ENCODE measurements at regions not wholly inside any gene's neighbourhood (a gene's known extent, or its start where the extent isn't known, plus 50 kb on each side); places are given as distances from the start of the nearest gene placed in this dataset.

DNA sequence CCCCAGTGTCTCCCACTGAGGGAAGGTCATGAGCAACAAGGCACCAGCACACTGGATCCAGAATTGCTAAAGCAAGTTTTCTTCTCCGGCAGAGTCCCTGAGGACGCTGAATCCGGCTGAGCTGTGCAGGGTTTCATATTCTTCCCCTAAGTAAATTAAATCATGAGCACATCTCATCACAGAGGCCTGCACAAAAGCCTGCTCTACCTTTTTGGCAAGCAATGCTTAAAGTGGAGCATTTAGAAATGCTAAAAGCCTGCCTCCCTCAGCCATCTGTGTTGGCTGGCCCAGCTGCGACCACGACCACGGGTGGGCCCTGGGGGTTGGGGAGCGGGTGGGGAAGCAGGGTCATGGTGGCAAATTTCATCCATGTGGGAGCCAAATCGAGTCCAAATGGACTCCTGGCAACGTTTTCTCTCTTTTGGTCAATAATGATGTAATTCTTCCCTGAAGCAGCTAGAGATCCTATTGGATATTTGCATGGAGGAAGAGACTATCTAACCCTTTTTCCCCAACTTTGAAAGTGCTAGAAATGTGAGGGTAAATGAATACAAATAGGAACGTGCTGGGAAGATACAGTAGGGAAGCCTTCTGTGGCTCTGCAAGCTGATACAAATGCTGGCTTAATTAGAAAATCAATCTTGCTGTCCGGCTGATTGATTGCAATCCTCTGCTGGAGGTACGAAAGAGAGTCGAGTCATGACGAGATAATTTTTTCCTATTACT is 532.8 kb upstream of the TBL1XR1 start:
- DNase-seq, result no peak

DNA sequence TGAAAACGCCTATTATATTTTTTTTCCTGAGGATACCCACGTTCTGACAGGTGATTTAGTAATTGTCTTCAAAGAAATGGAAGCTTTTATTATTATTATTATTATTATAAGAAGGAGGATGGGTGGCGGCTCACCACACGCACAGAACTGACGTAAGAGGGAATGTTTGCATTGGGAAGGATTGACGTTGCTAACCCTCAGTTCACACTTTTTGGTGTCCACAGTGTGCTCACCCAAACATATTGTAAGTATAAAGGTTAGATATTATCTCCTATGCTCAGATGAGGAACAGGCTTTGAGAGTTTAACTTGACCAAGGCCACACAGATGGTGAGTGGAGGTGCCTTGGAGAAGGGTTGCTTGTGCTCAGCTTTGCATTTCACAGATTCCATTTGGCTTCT is 533.5 kb upstream of the TBL1XR1 start:
- no peak for DNase-seq

DNA sequence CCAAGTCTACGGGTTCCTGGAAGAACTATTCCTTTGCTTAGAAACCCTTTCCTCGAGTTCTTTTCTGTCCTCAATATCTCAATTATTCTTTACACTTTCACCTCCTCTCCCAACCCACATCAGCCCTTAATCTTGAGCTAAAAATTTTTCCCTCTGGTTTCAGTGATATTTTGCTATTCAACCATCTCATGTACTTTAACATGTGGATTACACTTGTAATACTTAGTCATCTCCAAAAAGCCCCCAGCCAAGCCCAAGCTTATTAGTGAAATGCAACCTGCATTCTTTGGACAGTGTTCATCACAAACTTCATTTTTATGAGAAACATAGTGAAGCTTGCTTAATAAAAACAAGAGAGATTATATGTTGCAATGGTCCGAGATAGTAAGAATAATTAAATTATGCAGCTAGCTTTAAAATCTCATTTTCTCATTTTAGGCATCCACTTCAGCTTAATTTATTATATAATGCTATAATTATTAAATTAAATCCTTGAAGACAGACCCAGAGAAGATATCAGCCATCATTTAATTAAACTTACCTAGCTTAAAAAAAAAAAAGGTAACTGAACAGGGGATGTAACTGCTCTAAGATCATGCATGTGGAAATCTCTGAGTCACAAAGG is 534.5 kb upstream of the TBL1XR1 start:
- DNase-seq, result no peak

DNA sequence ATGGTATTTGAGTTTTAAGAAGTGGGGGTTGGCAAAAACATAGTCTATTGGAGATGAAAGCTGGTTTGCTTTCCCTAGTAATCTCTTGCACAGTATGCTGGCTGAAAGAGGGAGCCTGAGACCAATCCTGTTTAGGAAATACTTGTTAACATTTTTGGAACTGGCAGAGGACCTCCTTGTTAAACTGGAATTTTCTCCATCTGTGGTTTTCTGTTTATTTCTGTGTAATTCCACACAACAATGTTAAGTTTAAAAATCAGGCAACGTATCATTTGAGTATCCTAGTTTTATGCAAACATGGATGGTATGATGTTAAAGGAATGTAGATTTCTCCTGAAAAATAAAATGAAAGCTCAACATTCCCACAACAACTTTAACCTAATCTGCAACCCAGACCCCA is 536.0 kb upstream of the TBL1XR1 start:
- no peak for DNase-seq

DNA sequence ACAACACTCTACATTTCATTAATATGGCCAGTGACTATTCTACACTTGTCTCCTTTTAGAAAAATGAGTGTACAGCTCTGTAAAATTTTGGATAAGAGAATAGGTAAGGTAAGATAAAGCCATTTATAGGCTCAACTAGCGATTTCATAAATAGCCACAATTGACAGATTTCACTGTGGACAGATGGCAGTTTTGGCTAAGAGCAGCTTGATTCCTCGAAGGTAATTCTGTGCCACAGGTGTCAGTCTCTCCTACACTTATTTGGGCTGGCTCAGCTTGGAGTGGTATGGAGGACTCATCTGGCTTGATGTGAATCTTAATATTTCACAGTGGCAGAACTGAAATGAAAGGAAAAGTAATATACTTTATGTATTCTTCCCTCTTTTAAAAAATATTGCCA is 536.7 kb upstream of the TBL1XR1 start:
- no peak for DNase-seq

DNA sequence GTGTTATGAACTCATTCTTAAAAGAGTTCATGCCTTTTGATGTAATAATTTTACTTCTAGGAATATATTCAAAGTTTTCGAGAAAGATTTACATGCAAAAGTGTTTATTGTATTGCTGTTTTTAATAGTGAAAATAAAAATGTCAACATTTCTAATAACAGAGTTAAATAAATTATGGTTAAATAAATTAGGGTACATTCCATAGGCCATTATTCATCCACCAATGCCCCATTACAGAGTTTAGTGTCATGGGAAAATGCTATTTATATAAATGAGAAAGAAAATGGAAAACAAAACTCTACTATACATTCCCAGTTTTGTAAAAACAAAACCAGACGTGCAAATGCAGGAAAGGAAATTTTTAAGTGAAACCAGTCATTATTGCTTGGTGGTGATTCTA is 538.1 kb upstream of the TBL1XR1 start:
- DNase-seq, result no peak

DNA sequence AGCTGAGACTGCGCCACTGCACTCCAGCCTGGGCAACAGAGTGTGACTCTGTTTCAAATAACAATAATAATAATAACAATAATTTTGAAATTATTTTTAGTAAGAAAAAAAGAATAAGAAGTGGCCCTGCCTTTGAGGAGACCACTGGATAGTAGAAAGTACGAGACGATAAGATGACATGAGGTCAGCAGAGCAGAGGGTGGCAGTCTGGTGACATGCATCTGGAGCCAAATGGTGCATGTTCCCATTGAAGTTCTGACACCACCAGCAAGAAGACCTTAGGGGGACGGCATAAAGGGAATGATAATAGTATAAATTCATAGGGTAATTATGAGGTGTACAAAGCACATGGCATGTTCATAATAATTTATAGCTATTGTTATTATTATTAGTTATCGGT is 542.2 kb upstream of the TBL1XR1 start:
- DNase-seq, result no peak

DNA sequence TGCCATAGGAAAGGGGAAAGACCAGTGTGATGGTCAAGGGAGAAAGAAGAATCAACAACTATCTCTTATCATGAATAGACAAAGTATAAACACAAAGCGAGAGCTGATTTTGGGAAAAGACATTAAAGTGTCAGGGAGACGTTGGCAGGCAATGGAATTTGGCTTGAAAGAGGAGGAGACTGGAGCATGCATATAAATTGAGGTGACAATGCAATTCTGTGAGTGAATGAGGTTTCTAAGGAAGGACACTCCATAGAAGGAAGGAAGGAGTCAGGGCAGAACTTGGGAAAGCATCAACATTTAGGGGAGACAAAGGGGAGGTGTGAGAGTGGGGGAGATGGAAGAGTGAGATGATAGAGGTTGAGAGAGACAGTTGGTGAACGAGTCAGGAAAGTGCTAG is 543.0 kb upstream of the TBL1XR1 start:
- no peak for DNase-seq

DNA sequence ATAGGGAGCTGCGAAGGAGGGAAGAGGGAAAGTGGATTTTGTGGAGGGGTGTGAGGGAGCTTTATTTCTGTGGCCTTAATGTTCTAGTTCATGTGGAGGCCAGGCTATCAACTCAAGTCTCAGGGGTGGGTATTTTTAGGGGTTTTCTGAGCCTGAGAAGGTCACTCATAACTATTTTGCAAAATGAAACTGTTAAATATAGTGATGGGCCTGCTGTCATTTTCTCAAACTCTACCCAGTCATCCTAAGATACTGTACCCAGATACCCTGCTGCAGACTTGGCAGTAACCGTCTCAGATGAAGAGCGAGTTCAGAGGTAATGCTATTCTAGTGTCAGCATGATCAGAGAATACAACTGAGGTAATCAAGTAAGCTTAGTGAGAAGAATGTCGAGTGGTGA is 545.0 kb upstream of the TBL1XR1 start:
- DNase-seq, result no peak

DNA sequence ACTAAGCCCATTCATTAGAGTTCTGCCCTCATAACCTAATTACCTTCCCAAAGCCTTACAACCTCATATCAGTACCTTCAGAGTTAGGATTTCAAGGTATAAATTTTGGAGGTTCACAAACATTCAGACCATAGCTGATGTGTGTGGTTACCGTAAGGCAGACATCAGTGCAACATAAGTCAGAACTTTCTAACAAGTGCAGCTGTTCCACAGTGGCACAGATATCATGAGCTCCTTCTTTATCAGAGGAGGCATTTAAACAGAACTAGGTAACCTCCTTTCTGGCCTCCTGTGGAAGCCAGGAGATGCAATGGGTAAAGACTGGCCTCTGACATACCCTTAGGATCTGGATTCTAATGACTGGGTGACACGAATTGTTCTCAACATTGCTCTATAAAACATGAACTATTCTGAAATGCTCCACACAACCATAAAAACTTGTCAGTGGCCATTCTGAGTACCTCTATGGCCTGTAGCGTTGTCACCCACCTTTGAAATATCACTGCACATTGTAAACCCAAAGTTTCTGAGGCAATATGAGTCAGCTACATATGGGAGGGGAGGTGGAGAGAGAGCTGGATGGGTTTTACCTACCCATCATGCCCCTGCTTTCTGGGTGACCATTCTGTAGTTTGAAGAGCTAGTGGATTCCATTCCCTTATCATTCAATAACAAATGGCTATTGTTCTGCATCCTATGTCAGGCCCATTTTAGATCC is 546.0 kb upstream of the TBL1XR1 start:
- no peak for DNase-seq

DNA sequence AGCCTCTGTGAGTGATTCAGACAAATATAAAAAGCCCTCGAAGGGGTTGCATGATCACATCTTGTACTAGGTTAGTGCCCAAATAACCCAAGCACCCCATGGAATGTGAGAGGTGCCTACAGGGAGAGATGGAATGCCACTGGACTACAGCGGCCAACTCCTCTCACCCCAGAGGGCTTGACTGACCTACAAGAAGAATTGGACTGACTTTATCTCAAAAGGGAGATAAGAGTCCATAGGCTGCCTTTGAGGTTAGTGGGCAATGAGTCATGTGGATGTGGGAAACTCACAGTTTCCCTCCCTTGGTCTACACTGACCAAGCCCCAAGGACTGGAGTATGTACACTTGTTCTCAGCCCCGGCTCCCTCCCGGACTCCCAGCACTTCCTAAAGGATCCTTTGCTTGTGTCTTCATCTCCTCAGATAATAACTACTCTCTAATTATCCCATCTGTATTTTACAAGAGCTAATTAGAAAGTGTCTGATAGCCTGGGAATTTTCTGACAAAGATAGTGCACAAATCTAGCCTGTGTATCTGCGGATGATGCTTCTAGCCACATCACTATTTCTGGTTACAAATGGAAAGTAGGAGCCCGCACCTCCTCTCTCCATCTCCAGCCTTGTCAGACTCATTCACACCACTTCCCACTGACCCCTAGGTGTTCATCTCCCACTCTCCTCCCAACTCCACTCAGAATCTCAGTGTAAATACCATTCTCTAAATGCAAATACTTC is 547.8 kb upstream of the TBL1XR1 start:
- peak; percentile 13 for DNase-seq

DNA sequence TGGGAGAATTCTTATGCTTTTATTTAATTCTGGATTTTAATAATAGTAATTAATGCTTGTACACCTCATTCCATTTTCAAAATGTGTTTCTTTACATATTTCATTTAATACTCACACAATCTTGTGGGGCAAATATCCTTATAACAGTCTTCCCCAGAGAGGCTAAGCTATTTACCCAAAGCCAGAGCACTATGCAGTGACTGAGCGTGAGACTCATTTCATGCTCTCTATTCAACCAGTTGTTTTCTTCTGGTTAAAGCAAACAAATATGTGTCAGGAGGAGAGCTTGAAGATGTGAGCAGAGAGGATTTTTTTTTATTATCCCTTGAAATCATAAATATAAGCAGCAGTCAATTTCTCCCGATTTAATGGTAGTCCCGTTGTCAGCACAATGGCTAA is 548.3 kb upstream of the TBL1XR1 start:
- DNase-seq, result no peak

DNA sequence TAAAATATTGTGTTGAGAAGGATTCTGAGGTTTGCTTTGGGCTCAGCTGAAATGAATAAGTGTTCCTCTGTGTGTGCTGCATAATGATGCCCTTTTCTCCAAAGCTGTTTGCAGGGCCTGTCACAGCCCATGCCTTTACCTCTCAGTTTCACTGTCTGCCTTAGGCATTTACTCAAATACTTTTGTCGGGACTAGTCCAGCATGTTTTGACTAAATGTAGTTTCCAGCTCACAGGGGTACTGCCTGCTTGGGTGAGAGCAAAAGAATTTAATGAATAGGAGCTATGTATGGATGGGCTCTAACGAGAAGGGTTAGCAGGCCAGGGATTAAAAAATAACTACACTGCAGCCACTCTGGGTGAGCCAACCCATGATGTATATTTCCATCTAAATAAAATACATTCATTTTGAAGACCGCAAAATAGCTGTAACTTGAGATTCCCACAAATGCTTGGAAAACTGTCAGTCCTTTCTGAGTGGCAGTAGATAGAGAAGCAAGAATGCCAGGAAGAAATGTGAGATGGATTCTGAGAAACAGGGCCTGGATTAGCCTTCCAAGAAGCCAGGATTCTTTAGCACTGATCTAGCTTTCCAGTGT is 549.2 kb upstream of the TBL1XR1 start:
- DNase-seq, result no peak

DNA sequence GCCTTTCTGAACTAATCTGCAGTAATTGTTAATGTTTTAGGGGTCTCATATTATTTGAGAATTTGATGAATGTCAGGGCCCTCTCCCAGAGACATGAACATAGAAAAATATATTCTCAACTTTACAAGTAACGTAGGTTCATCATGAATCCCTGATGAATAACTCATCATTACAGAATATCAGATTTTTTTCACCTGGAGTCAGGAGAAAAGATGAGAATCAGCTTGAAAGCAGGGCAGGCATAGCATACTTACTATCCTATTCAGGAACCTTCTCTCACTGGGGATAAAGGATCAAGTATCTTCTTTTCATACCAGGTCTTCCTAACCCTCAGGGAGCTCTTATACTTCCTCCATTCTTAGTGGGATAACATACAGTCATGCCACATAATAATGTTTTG is 552.6 kb upstream of the TBL1XR1 start:
- DNase-seq, result no peak

DNA sequence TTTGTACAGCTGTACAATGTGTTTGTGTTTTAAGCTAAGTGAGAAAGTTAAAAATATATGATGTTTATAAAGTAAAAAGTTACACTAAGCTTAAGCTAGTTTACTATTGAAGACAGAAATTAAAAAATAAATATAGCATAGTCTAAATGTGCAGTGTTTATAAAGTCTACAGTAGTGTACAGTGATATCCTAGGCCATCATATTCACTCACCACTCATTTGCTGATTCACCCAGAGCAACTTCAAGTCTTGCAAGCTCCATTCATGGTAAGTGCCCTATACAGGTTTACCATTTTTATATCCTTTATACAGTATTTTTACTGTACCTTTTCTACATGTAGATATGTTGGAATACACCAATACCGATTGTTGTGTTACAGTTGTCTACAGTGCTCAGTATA is 553.2 kb upstream of the TBL1XR1 start:
- no peak for DNase-seq

DNA sequence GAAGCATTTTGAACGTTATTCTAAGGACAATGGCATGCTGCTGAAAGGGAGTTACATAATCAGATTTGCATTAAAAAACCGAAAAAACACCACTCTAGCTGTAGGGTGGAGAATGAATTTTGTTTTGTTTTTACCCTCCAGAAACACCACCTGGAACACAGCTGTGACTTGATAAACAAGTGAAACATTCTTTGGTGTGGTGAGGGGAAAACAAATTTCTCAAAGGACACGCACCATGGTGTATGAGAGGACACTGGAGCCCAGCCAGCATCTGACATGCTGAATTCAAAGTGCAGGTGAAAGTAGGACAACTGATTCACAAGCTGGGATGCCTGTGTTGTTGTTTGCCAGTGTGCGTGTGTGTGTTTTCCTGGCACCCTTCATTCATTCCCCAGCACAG is 554.5 kb upstream of the TBL1XR1 start:
- no peak for DNase-seq

DNA sequence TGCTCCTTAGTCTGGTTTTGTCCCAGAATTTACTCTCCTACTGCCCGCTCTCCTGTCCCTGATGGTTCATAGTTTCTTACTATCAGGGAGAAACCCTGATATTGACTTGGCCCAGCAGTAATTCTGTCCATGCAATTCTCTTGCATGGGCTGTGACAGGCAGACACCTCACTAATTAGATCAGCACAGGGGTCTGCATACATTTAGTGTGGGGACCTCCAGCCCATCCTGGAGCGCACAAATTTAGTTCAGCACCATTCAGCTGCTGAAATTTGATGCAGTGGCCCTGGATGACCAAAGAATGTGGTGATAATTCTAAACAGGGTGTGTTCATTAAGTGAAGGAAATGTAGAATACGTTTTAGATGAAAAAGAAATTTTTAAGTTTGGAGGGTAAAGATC is 555.5 kb upstream of the TBL1XR1 start:
- no peak for DNase-seq

DNA sequence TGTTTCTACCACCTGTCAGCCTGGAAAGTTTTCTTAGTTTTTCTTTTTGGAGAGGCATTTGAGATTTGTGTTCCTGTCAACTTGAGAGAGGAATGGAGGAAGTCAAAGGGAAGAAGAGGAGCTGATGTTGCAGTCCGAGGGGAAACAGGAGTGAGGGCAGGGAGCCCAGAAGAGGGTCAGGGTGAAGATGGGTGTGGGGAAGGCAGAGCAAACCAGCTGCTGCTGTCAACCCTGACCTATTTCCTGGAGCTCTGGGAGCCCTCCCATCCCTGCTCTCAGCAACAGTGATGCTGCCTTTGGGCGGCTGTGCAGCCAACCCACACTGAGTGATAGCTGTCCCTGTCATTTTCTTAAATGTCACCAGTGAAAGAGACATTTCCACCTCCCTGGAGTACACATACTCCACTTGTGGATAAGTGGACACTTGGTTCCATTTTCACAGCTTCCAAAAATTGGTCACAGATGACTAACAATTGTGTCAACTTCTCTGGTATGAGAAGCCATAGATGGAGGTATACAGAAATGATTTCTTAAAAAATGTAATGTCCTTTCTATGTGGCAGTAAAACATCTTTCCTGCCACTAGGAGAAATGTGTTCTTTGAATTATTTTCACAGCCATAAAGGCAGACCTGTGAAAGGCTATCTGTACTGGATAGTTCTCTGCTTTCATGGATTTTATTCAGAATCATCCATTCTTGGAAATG is 556.3 kb upstream of the TBL1XR1 start:
- no peak for DNase-seq

DNA sequence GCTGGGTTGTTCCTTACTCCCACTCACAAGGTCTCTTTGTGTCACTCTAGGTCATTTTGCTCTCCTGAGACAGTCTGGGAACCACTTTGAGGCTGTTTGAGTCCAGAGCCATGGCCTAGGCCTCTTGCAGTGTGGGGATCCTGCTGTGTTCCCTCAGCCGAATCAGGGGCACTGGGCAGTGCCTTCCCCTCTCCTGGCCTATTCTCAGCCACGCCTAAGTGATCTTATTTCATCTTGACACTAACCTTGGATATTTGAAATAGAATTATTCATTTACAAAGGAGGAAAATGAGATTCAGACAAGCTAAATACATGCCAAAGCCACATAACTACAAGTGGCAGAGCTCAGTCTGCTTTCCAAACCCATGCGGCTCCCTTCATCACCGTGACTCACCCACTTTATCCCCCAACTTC is 557.2 kb upstream of the TBL1XR1 start:
- no peak for DNase-seq

DNA sequence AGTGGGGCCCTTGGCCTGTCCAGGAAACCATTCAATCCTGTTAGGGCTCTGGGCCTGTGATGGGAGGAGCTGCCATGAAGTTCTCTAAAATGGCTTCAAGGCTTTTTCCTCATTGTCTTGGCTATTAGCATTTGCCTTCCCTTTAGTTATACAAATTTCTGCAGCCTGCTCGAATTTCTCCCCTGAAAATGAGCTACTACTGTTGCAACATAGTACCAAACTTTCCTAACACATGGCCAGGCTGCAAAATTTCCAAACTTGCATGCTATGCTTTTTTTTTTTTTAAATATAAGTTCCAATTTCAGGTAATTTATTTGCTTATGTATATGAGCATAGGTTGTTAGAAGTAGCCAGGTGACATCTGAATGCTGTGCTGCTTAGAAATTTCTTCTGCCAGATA is 560.8 kb upstream of the TBL1XR1 start:
- DNase-seq, result no peak

DNA sequence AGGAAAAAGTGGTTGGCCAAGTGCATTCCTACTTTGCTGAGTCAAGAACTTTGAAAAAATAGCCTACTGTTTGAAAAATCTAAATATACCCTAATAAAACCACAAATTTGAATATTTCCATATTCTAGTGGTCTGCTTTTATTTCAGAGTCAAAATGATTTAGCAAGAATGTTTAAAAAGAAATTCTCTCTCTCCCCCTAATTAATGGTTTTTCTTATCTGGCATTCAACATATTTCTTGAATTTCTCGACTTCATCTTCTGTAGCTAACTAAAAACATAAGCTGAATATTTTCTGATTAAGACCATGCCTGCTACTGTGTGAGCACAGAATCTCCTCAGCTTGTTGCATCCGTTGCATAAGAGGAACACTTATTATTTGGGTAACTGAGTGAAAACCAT is 563.5 kb upstream of the TBL1XR1 start:
- no peak for DNase-seq

DNA sequence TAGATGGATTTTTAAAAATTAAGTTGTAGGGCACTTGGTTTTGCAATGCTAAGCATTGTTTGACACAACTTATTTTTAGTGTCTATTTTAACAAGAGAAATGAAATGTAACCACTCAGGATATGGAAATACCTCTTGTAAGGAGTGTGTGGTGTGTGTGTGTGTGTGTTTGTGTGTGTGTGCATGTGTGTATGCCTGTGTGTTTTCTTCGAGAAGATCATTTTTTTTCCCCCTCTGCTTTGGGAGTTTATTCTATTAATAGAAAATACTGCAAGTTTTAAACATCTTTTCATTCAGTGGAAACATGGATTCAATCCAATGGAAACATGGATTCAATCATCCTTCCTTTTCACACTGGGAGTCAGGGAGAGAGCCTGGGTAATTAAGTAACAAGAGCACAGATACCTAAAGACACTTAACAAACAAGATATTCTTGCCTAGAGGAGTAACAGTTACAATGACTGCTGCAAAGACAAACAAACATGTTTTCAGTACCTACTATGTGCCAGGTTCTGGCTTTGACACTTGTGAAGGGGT is 567.2 kb upstream of the TBL1XR1 start:
- no peak for DNase-seq
